SK-N-SH treated with all-trans-retinoic acid at 6 μM for 48 hours (cell line): ENCODE measurements at regions not wholly inside any gene's neighbourhood (a gene's known extent, or its start where the extent isn't known, plus 50 kb on each side); places are given as distances from the start of the nearest gene placed in this dataset.

Source experiments
- BACH2 ChIP-seq: fragments of 250-450 bp; sonication (Bioruptor Pico); IDR thresholded peaks from 2 replicates; pipeline ENCODE4 v1.9.0; 2021; ENCODE audit warnings: mild to moderate bottlenecking, borderline replicate concordance
- CREB5 ChIP-seq: fragments of 250-450 bp; sonication (Bioruptor Pico); IDR thresholded peaks from 2 replicates; pipeline ENCODE4 v1.5.1; 2020; ENCODE audit warnings: low read depth, mild to moderate bottlenecking, moderate library complexity
- CSRNP3 ChIP-seq: fragments of 250-450 bp; sonication (Bioruptor Pico); IDR thresholded peaks from 2 replicates; pipeline ENCODE4 v1.5.1; 2021; ENCODE audit warnings: mild to moderate bottlenecking, moderate library complexity
- PPARA ChIP-seq: fragments of 250-450 bp; sonication (Bioruptor Pico); IDR thresholded peaks from 2 replicates; pipeline ENCODE4 v1.5.0; 2020; ENCODE audit warnings: mild to moderate bottlenecking, borderline replicate concordance
- ZC3H10 ChIP-seq: fragments of 250-450 bp; sonication (Bioruptor Pico); IDR thresholded peaks from 2 replicates; pipeline ENCODE4 v1.5.1; 2021; ENCODE audit warnings: mild to moderate bottlenecking, moderate library complexity
- ZFP3 ChIP-seq: fragments of 250-450 bp; sonication (Bioruptor Pico); IDR thresholded peaks from 2 replicates; pipeline ENCODE4 v1.5.0; 2020; ENCODE audit warnings: mild to moderate bottlenecking, moderate library complexity
- ZFP30 ChIP-seq: fragments of 450-650 bp; formaldehyde crosslinking; IDR thresholded peaks from 2 replicates; pipeline ENCODE4 v1.5.0; 2022; ENCODE audit warnings: mild to moderate bottlenecking, moderate library complexity

GRCh38 chr6:12417191-12417590, 127.0 kb downstream of the EDN1 start:
- TF ChIP-seq CSRNP3 (CRISPR knock-in tag) (no peak), PPARA (CRISPR knock-in tag) (no peak), ZFP30 (CRISPR knock-in tag) (no peak), ZFP3 (no peak), ZC3H10 (CRISPR knock-in tag) (no peak), CREB5 (no peak), BACH2 (CRISPR knock-in tag) (no peak)
